ENCODE measurements at regions not wholly inside any gene's neighbourhood (a gene's known extent, or its start where the extent isn't known, plus 50 kb on each side); places are given as distances from the start of the nearest gene placed in this dataset.

DNA sequence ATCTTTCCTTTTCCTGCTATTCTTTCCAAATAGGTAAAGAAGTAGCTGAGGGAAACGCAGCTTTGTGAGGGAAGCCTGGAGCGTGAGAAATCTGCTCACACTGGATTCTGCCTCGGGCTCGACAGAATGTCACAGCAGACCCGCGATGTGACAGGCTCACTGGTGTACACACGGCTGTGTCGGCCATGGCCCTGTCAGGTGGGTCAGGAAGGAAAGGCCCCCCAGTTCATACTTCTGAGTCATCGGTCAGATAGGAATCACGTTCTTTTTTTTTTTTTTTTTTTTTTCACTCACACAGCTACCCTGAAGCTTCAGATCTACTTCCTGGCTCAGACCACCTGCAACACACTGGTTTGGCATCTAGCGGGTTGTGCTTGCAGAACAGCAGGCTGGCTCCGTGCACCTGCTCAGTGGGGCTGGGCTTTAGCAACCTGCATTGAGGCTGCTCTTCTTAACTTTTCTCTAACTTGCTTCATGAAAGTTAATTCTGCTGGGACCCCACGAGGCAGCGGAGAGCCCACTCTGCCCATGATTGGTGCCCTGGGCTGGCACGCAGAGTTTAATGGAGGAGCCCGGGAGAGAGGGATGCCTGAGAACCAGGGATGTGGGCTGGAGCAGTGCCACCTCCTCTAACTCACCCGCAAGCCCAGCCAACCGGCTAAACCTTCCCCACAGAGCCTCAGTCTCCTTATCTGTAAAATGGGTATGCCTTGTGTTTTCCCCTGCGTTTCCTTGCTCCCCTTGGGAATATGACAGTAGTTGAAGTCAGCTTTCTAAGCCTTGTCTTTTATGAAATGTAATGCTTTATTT, 61.5 kb upstream of the FNDC1 start:
- intact Hi-C loops (cut with DNase I), result no loop called here
- H3K4me1 ChIP-seq (ENCODE audit: control insufficient read depth in 2 of 3, insufficient read depth in 2 of 3, low read depth in 1 of 3, low read length in 3 of 3), result no peaks in the 10 kb centered on the region
- no peak for FAIRE-seq

DNA sequence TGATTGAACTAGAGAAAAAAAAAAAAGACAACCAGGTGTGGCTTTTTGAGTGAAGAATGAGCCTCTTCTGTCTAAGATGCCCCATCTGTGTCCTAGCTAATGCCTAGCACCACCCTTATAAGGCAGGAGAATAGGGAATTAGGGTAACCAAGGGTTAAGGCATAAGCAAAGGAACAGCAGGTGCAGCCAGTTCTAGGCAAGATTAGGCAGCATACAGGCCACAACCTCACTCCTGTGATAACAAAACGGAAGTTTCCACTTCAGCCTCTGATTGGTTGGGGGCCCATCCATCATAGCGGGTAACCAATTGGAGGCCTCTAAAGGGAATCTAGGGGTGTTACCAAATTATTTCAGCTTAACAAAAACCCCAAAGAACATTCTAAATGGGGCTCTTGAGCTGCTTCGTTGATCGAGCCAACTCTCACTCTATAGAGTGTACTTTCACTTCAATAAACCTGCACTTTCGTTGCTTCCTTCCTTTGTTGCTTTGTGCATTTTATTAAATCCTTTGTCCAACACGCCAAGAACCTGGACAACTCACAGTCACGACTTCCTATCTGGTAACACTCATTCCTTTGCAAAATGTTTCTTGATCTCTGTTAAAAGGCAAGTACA, 61.9 kb upstream of the TAGAP start:
- Histone ChIP-seq H3K27me3 (ENCODE audit: control insufficient read depth, insufficient read depth, low read length) (no peaks in the 10 kb centered on the region), H3K27ac (ENCODE audit: low read depth in 2 of 2, low read length in 2 of 2) (no peak overlapping the region), H3K4me3 (ENCODE audit: low read length in 3 of 3) (peak overlapping the region in 1 of 3 donors; percentile 34), H3K4me1 (ENCODE audit: control insufficient read depth in 2 of 3, insufficient read depth in 2 of 3, low read depth in 1 of 3, low read length in 3 of 3) (no peaks in the 10 kb centered on the region), H3K9ac (ENCODE audit: low read length in 3 of 3) (no peak overlapping the region), H3K9me3 (ENCODE audit: control insufficient read depth in 2 of 3, insufficient read depth in 1 of 3, low read length in 3 of 3) (no peaks in the 10 kb centered on the region), H3K36me3 (ENCODE audit: control insufficient read depth in 2 of 3, insufficient read depth in 3 of 3, low read length in 3 of 3) (no peaks in the 10 kb centered on the region)
- intact Hi-C loops (cut with DNase I), result no loop called here
- FAIRE-seq (no peak), DNase-seq (peak in 3 of 5 donors; percentile 46 to 72 (median 67))
- TF ChIP-seq, protein P1, sequence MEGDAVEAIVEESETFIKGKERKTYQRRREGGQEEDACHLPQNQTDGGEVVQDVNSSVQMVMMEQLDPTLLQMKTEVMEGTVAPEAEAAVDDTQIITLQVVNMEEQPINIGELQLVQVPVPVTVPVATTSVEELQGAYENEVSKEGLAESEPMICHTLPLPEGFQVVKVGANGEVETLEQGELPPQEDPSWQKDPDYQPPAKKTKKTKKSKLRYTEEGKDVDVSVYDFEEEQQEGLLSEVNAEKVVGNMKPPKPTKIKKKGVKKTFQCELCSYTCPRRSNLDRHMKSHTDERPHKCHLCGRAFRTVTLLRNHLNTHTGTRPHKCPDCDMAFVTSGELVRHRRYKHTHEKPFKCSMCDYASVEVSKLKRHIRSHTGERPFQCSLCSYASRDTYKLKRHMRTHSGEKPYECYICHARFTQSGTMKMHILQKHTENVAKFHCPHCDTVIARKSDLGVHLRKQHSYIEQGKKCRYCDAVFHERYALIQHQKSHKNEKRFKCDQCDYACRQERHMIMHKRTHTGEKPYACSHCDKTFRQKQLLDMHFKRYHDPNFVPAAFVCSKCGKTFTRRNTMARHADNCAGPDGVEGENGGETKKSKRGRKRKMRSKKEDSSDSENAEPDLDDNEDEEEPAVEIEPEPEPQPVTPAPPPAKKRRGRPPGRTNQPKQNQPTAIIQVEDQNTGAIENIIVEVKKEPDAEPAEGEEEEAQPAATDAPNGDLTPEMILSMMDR (IDR thresholded peaks at IDR 0.05; ENCODE audit: borderline replicate concordance, extremely low read depth, insufficient read depth), result no peak

More for the DNA sequence above, 61.5 kb upstream of the FNDC1 start:
- Histone ChIP-seq H3K27me3 (ENCODE audit: control insufficient read depth, insufficient read depth, low read length) (no peaks in the 10 kb centered on the region), H3K27ac (ENCODE audit: low read depth in 2 of 2, low read length in 2 of 2) (no peak overlapping the region), H3K36me3 (ENCODE audit: control insufficient read depth in 2 of 3, insufficient read depth in 3 of 3, low read length in 3 of 3) (no peaks in the 10 kb centered on the region), H3K9me3 (ENCODE audit: control insufficient read depth in 2 of 3, insufficient read depth in 1 of 3, low read length in 3 of 3) (no peaks in the 10 kb centered on the region), H3K4me3 (ENCODE audit: low read length in 3 of 3) (no peak overlapping the region), H3K9ac (ENCODE audit: low read length in 3 of 3) (no peak overlapping the region)
- peak in 3 of 5 donors; percentile 20 to 25 (median 24) for DNase-seq
- TF ChIP-seq, protein P1 (IDR thresholded peaks at IDR 0.05; ENCODE audit: borderline replicate concordance, extremely low read depth, insufficient read depth), result no peak

DNA sequence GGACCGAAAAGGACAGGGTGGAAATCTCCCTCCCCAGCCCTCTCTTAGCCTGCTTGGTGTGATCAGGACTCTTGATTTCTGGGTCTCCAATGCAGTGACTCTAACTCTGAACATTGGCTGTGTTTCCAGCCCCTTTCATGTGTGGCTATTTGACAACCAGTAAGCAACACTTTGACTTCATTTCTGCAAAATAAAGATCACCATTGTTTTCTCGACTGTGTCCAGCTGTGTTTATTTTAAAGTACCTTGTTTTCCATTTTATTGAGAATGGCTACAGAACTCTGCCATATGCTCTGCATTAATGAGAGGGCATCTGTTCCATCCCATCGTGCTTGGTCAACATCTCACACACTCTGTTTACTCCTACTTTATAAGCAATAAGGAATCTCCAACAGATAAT, 60.9 kb upstream of the TAGAP start:
- TF ChIP-seq, protein P1 (IDR thresholded peaks at IDR 0.05; ENCODE audit: borderline replicate concordance, extremely low read depth, insufficient read depth), result no peak
- H3K4me1 ChIP-seq (ENCODE audit: control insufficient read depth in 2 of 3, insufficient read depth in 2 of 3, low read depth in 1 of 3, low read length in 3 of 3), result no peaks in the 10 kb centered on the region
- FAIRE-seq (no peak), DNase-seq (no peak)
- intact Hi-C loops (cut with DNase I), result no loop called here
- H3K9me3 ChIP-seq (ENCODE audit: control insufficient read depth in 2 of 3, insufficient read depth in 1 of 3, low read length in 3 of 3), result no peaks in the 10 kb centered on the region
- H3K9ac ChIP-seq (ENCODE audit: low read length in 3 of 3), result no peak overlapping the region
- no peaks in the 10 kb centered on the region for H3K36me3 ChIP-seq (ENCODE audit: control insufficient read depth in 2 of 3, insufficient read depth in 3 of 3, low read length in 3 of 3)
- no peaks in the 10 kb centered on the region for H3K27me3 ChIP-seq (ENCODE audit: control insufficient read depth, insufficient read depth, low read length)
- no peak overlapping the region for H3K4me3 ChIP-seq (ENCODE audit: low read length in 3 of 3)
- no peak overlapping the region for H3K27ac ChIP-seq (ENCODE audit: low read depth in 2 of 2, low read length in 2 of 2)

All from kidney (tissue), 13 donors.